ENCODE measurements at regions not wholly inside any gene's neighbourhood (a gene's known extent, or its start where the extent isn't known, plus 50 kb on each side); places are given as distances from the start of the nearest gene placed in this dataset.

- ATAC-seq (replicated peaks in 1 of 2) (no peak), DNase-seq (no peak)
Measured at GRCh38 chr7:15857026-15857425, 170.5 kb upstream of the MEOX2 start.

GRCh38 chr7:15856311-15856710 is 169.8 kb upstream of the MEOX2 start:
- Mint-ChIP-seq H3K27me3 (ENCODE audit: low read depth) (no peaks in the 10 kb centered on the region), H3K27ac (no peak overlapping the region), H3K4me1 (ENCODE audit: low read depth) (no peaks in the 10 kb centered on the region), H3K9me3 (peaks cover 3 to 12% of the 10 kb centered on the region in 2 donors), H3K4me3 (no peak overlapping the region), H3K36me3 (ENCODE audit: insufficient read depth in 2 of 2) (no peaks in the 10 kb centered on the region)
- no peak for ATAC-seq (replicated peaks in 1 of 2)
- no peak for DNase-seq

More at GRCh38 chr7:15857026-15857425, 170.5 kb upstream of the MEOX2 start:
- no peak overlapping the region for H3K27ac Mint-ChIP-seq
- H3K4me1 Mint-ChIP-seq (ENCODE audit: low read depth), result no peaks in the 10 kb centered on the region
- no peaks in the 10 kb centered on the region for H3K36me3 Mint-ChIP-seq (ENCODE audit: insufficient read depth in 2 of 2)
- H3K27me3 Mint-ChIP-seq (ENCODE audit: low read depth), result no peaks in the 10 kb centered on the region
- H3K9me3 Mint-ChIP-seq, result peaks cover 3 to 12% of the 10 kb centered on the region in 2 donors
- no peak overlapping the region for H3K4me3 Mint-ChIP-seq

- H3K27me3 Mint-ChIP-seq (ENCODE audit: low read depth), result no peaks in the 10 kb centered on the region
- H3K36me3 Mint-ChIP-seq (ENCODE audit: insufficient read depth in 2 of 2), result no peaks in the 10 kb centered on the region
- DNase-seq (no peak), ATAC-seq (replicated peaks in 1 of 2) (no peak)
- peaks cover 3 to 12% of the 10 kb centered on the region in 2 donors for H3K9me3 Mint-ChIP-seq
- H3K4me1 Mint-ChIP-seq (ENCODE audit: low read depth), result no peaks in the 10 kb centered on the region
- H3K4me3 Mint-ChIP-seq, result no peak overlapping the region
- H3K27ac Mint-ChIP-seq, result no peak overlapping the region
Measured at GRCh38 chr7:15855525-15856109, 169.1 kb upstream of the MEOX2 start.

- no peaks in the 10 kb centered on the region for H3K36me3 Mint-ChIP-seq (ENCODE audit: insufficient read depth in 2 of 2)
- no peaks in the 10 kb centered on the region for H3K4me1 Mint-ChIP-seq (ENCODE audit: low read depth)
- ATAC-seq (replicated peaks in 1 of 2) (no peak), DNase-seq (no peak)
- H3K27me3 Mint-ChIP-seq (ENCODE audit: low read depth), result no peaks in the 10 kb centered on the region
- no peak overlapping the region for H3K27ac Mint-ChIP-seq
- no peak overlapping the region for H3K4me3 Mint-ChIP-seq
- peaks cover 3 to 12% of the 10 kb centered on the region in 2 donors for H3K9me3 Mint-ChIP-seq
Measured at GRCh38 chr7:15854841-15855524, 168.5 kb upstream of the MEOX2 start.

- H3K27ac Mint-ChIP-seq, result no peak overlapping the region
- no peak overlapping the region for H3K4me3 Mint-ChIP-seq
- DNase-seq, result no peak
- ATAC-seq (replicated peaks in 1 of 2), result no peak
- no peaks in the 10 kb centered on the region for H3K27me3 Mint-ChIP-seq (ENCODE audit: low read depth)
- no peaks in the 10 kb centered on the region for H3K4me1 Mint-ChIP-seq (ENCODE audit: low read depth)
- H3K9me3 Mint-ChIP-seq, result peaks cover 3 to 9% of the 10 kb centered on the region in 2 donors
- H3K36me3 Mint-ChIP-seq (ENCODE audit: insufficient read depth in 2 of 2), result no peaks in the 10 kb centered on the region
Measured at GRCh38 chr7:15853832-15854470, 167.5 kb upstream of the MEOX2 start.

GRCh38 chr7:15851201-15851600 is 164.7 kb upstream of the MEOX2 start:
- Mint-ChIP-seq H3K4me3 (no peak overlapping the region), H3K27ac (no peak overlapping the region), H3K36me3 (ENCODE audit: insufficient read depth in 2 of 2) (no peaks in the 10 kb centered on the region), H3K9me3 (peaks cover 1 to 3% of the 10 kb centered on the region in 2 donors), H3K27me3 (ENCODE audit: low read depth) (no peaks in the 10 kb centered on the region), H3K4me1 (ENCODE audit: low read depth) (no peaks in the 10 kb centered on the region)
- ATAC-seq (replicated peaks in 1 of 2) (no peak), DNase-seq (no peak)

GRCh38 chr7:15848901-15849300 is 162.4 kb upstream of the MEOX2 start:
- H3K36me3 Mint-ChIP-seq (ENCODE audit: insufficient read depth in 2 of 2), result no peaks in the 10 kb centered on the region
- H3K27ac Mint-ChIP-seq, result no peak overlapping the region
- ATAC-seq (replicated peaks in 1 of 2) (no peak), DNase-seq (no peak)
- H3K4me3 Mint-ChIP-seq, result no peak overlapping the region
- H3K27me3 Mint-ChIP-seq (ENCODE audit: low read depth), result no peaks in the 10 kb centered on the region
- peaks cover 2 to 3% of the 10 kb centered on the region in 2 donors for H3K9me3 Mint-ChIP-seq
- no peaks in the 10 kb centered on the region for H3K4me1 Mint-ChIP-seq (ENCODE audit: low read depth)

- peaks cover 2% of the 10 kb centered on the region in 2 donors for H3K9me3 Mint-ChIP-seq
- no peaks in the 10 kb centered on the region for H3K27me3 Mint-ChIP-seq (ENCODE audit: low read depth)
Measured at GRCh38 chr7:15848362-15848761, 161.9 kb upstream of the MEOX2 start.

GRCh38 chr7:15845868-15846267 is 159.4 kb upstream of the MEOX2 start:
- Mint-ChIP-seq H3K9me3 (peaks cover 2% of the 10 kb centered on the region in 2 donors), H3K36me3 (ENCODE audit: insufficient read depth in 2 of 2) (no peaks in the 10 kb centered on the region), H3K4me3 (no peak overlapping the region), H3K27ac (no peak overlapping the region), H3K4me1 (ENCODE audit: low read depth) (no peaks in the 10 kb centered on the region), H3K27me3 (ENCODE audit: low read depth) (no peaks in the 10 kb centered on the region)
- DNase-seq (no peak), ATAC-seq (replicated peaks in 1 of 2) (no peak)

More at GRCh38 chr7:15848362-15848761, 161.9 kb upstream of the MEOX2 start:
- ATAC-seq (replicated peaks in 1 of 2), result no peak
- Mint-ChIP-seq H3K4me1 (ENCODE audit: low read depth) (no peaks in the 10 kb centered on the region), H3K36me3 (ENCODE audit: insufficient read depth in 2 of 2) (no peaks in the 10 kb centered on the region), H3K4me3 (no peak overlapping the region), H3K27ac (no peak overlapping the region)
- no peak for DNase-seq

- Mint-ChIP-seq H3K27ac (no peak overlapping the region), H3K4me1 (ENCODE audit: low read depth) (no peaks in the 10 kb centered on the region), H3K4me3 (no peak overlapping the region), H3K36me3 (ENCODE audit: insufficient read depth in 2 of 2) (no peaks in the 10 kb centered on the region), H3K9me3 (peaks cover 2% of the 10 kb centered on the region in 2 donors), H3K27me3 (ENCODE audit: low read depth) (no peaks in the 10 kb centered on the region)
- ATAC-seq (replicated peaks in 1 of 2) (no peak), DNase-seq (no peak)
Measured at GRCh38 chr7:15845461-15845860, 159.0 kb upstream of the MEOX2 start.

GRCh38 chr7:15839416-15840100 is 153.1 kb upstream of the MEOX2 start:
- Mint-ChIP-seq H3K4me3 (no peak overlapping the region), H3K27ac (no peak overlapping the region), H3K9me3 (peaks cover 0 to 2% of the 10 kb centered on the region in 2 donors), H3K27me3 (ENCODE audit: low read depth) (no peaks in the 10 kb centered on the region), H3K36me3 (ENCODE audit: insufficient read depth in 2 of 2) (no peaks in the 10 kb centered on the region), H3K4me1 (ENCODE audit: low read depth) (no peaks in the 10 kb centered on the region)
- DNase-seq (no peak), ATAC-seq (replicated peaks in 1 of 2) (no peak)

GRCh38 chr7:15838265-15838664 is 151.8 kb upstream of the MEOX2 start:
- Mint-ChIP-seq H3K36me3 (ENCODE audit: insufficient read depth in 2 of 2) (no peaks in the 10 kb centered on the region), H3K4me1 (ENCODE audit: low read depth) (no peaks in the 10 kb centered on the region), H3K27ac (no peak overlapping the region), H3K27me3 (ENCODE audit: low read depth) (no peaks in the 10 kb centered on the region), H3K9me3 (no peaks in the 10 kb centered on the region), H3K4me3 (no peak overlapping the region)
- no peak for ATAC-seq (replicated peaks in 1 of 2)
- no peak for DNase-seq

- Mint-ChIP-seq H3K27me3 (ENCODE audit: low read depth) (no peaks in the 10 kb centered on the region), H3K9me3 (peaks cover 0 to 1% of the 10 kb centered on the region in 2 donors), H3K4me1 (ENCODE audit: low read depth) (no peaks in the 10 kb centered on the region), H3K36me3 (ENCODE audit: insufficient read depth in 2 of 2) (no peaks in the 10 kb centered on the region), H3K4me3 (no peak overlapping the region), H3K27ac (no peak overlapping the region)
- ATAC-seq (replicated peaks in 1 of 2), result no peak
- DNase-seq, result no peak
Measured at GRCh38 chr7:15837306-15837950, 150.9 kb upstream of the MEOX2 start.
